ENCODE measurements at regions not wholly inside any gene's neighbourhood (a gene's known extent, or its start where the extent isn't known, plus 50 kb on each side); places are given as distances from the start of the nearest gene placed in this dataset.

- TF ChIP-seq, protein P1, sequence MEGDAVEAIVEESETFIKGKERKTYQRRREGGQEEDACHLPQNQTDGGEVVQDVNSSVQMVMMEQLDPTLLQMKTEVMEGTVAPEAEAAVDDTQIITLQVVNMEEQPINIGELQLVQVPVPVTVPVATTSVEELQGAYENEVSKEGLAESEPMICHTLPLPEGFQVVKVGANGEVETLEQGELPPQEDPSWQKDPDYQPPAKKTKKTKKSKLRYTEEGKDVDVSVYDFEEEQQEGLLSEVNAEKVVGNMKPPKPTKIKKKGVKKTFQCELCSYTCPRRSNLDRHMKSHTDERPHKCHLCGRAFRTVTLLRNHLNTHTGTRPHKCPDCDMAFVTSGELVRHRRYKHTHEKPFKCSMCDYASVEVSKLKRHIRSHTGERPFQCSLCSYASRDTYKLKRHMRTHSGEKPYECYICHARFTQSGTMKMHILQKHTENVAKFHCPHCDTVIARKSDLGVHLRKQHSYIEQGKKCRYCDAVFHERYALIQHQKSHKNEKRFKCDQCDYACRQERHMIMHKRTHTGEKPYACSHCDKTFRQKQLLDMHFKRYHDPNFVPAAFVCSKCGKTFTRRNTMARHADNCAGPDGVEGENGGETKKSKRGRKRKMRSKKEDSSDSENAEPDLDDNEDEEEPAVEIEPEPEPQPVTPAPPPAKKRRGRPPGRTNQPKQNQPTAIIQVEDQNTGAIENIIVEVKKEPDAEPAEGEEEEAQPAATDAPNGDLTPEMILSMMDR (conservative IDR thresholded peaks at IDR 0.05; ENCODE audit: low read length), result no peak
- no peak for TF ChIP-seq EZH2phosphoT487 (IDR thresholded peaks at IDR 0.05; ENCODE audit: borderline replicate concordance)
Observed at GRCh38 chr7:79716329-79716728, 262.9 kb upstream of the MAGI2 start.
